Ectodermal cell (in vitro differentiated cells): ENCODE measurements at regions not wholly inside any gene's neighbourhood (a gene's known extent, or its start where the extent isn't known, plus 50 kb on each side); places are given as distances from the start of the nearest gene placed in this dataset.
"Not testable (repeated sequence)": the region's sequence is repeated elsewhere in the genome, so short reads cannot be mapped to it uniquely, and the experiment has no call there.

Experiments used
- H3K27ac ChIP-seq: 2 replicates; pipeline ENCODE4 v1.7.0; 2013; ENCODE audit warnings: mild to moderate bottlenecking, low read depth, low read length; ENCODE audit not compliant: insufficient read depth, poor library complexity, severe bottlenecking
- H3K27me3 ChIP-seq: 2 replicates; pipeline ENCODE4 v1.7.0; 2013; ENCODE audit warnings: mild to moderate bottlenecking, low read length; ENCODE audit not compliant: insufficient read depth, control insufficient read depth, poor library complexity, severe bottlenecking
- H3K36me3 ChIP-seq: one replicate; pipeline ENCODE4 v1.7.0; 2013; ENCODE audit warnings: low read length; ENCODE audit not compliant: control insufficient read depth, insufficient read depth
- H3K4me1 ChIP-seq: one replicate; pipeline ENCODE4 v1.7.0; 2013; ENCODE audit warnings: low read length; ENCODE audit not compliant: control insufficient read depth, insufficient read depth
- H3K4me3 ChIP-seq: 2 replicates; pipeline ENCODE4 v1.7.0; 2013; ENCODE audit warnings: low read depth, low read length, control low read depth; ENCODE audit not compliant: insufficient read depth
- H3K9me3 ChIP-seq: 2 replicates; pipeline ENCODE4 v1.7.0; 2013; ENCODE audit warnings: mild to moderate bottlenecking, low read length, moderate library complexity; ENCODE audit not compliant: control insufficient read depth
- WGBS, 2 experiments: methylation state at CpG; one replicate each; pipeline ENCODE4 v1.1.7; 2013; ENCODE audit warnings: missing lambda C conversion rate in 2 of 2; 5-methylcytosine and 5-hydroxymethylcytosine counted together

DNA sequence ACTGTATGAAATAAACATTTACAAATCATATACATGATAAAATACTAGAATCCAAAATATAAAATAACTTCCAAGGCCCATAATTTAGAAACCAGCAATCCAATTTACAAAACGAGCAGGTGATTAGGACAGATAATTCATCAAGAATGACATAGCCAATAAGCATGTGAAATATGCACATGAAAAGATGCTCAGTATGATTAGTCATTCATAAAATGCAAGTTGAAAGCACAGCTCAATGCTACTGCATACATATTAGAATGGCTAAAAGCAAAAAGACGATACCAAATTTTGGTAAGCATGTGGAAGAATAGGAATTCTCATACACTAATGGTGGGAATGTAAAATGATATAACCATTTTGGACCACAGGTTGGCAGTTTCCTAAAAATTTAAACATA is 837.2 kb upstream of the MIR17HG start:
- Histone ChIP-seq H3K27me3 (no peaks in the 10 kb centered on the region), H3K4me1 (no peaks in the 10 kb centered on the region), H3K36me3 (no peaks in the 10 kb centered on the region), H3K9me3 (no peaks in the 10 kb centered on the region), H3K27ac (no peak overlapping the region), H3K4me3 (no peak overlapping the region)
- 63 to 86% methylated on average over 1 to 2 of the region's 2 CpGs for WGBS, 2 experiments

DNA sequence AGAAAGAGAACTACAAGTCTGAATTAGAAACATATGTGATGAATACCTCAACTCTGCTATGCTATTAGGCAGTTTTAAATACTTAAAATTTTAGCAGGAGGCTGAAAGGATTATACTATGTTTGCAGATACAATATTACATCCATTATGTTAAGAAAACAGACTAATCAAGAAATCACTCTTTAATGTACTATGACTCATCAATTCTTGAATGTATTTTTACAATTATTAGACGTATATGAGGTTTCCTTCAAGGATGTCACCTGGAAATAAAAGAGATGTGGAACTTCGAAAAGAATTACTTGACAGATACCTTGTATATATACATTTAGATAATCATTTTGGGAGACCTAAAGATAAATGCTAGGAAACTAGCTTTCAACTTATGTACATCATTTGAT is 835.6 kb upstream of the MIR17HG start:
- H3K4me1 ChIP-seq = no peaks in the 10 kb centered on the region
- H3K27me3 ChIP-seq = no peaks in the 10 kb centered on the region
- H3K27ac ChIP-seq = no peak overlapping the region
- no peaks in the 10 kb centered on the region for H3K9me3 ChIP-seq
- no peak overlapping the region for H3K4me3 ChIP-seq
- no peaks in the 10 kb centered on the region for H3K36me3 ChIP-seq
- WGBS, 2 experiments = 100% methylated on average over 1 of the region's 2 CpGs; no CpG with 5 or more reads in 1 of the 2 experiments

DNA sequence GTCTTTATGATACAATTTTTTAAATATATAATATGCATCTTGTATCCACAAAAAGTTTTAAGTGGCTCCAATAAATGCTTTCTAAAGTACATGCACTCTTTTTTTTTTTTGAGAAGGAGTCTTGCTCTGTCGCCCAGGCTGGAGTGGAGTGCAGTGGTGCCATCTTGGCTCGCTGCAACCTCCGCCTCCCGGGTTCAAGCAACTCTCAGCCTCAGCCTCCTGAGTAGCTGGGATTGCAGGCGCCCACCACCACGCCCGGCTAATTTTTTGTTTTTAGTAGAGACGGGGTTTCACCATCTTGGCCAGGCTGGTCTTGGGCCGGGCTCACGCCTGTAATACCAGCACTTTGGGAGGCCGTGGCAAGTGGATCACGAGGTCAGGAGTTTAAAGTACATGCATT is 832.8 kb upstream of the MIR17HG start:
- 94 to 95% methylated on average over 12 of the region's 12 CpGs for whole genome bisulfite sequencing, 2 experiments
- not testable (repeated sequence) for H3K4me3 ChIP-seq, H3K4me1 ChIP-seq, H3K27ac ChIP-seq, H3K36me3 ChIP-seq, H3K27me3 ChIP-seq, H3K9me3 ChIP-seq

DNA sequence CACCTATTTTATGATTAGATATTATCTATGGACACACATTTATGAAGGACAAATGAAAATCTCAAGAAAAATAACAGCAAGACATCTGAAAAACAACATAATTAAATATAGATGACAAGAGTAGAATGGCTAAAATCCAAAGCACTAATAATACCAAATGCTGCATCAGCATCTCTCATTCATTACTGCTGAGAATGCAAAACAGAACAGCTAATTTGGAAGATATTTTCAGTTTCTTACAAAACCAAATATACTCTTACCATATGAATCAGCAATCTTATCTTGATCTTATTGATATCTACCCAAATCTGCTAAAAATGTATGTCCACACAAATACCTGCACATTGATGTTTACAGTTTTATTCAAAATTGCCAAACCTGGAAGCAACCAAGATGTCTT is 829.1 kb upstream of the MIR17HG start:
- Histone ChIP-seq H3K9me3 (no peaks in the 10 kb centered on the region), H3K27me3 (no peaks in the 10 kb centered on the region), H3K4me1 (no peaks in the 10 kb centered on the region)

DNA sequence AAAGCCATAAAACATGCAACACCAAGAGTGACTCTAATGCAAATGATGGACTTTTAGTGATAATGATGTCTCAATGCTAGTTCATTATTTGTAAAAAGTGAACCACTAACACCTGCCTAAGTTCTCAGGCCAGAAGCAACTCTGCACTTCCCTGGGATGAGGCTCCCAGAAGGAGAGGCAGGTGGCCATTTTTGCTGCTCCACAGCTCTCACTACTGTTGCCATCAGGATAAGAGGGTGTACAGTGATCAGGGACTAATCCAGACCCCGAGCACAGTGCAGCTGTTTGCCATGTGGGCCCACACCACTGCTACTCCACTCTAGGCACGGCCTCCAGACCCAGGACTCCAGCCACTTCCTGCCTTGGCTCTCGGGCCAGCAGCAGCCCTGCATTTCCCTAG is 828.3 kb upstream of the MIR17HG start:
- H3K9me3 ChIP-seq = no peaks in the 10 kb centered on the region
- no peaks in the 10 kb centered on the region for H3K27me3 ChIP-seq
- no peak overlapping the region for H3K27ac ChIP-seq
- WGBS, 2 experiments = 47 to 51% methylated on average over 3 of the region's 3 CpGs
- no peaks in the 10 kb centered on the region for H3K4me1 ChIP-seq
- H3K4me3 ChIP-seq = no peak overlapping the region
- H3K36me3 ChIP-seq = no peaks in the 10 kb centered on the region

More for the DNA sequence above, 829.1 kb upstream of the MIR17HG start:
- H3K36me3 ChIP-seq = no peaks in the 10 kb centered on the region
- no peak overlapping the region for H3K4me3 ChIP-seq
- no peak overlapping the region for H3K27ac ChIP-seq

DNA sequence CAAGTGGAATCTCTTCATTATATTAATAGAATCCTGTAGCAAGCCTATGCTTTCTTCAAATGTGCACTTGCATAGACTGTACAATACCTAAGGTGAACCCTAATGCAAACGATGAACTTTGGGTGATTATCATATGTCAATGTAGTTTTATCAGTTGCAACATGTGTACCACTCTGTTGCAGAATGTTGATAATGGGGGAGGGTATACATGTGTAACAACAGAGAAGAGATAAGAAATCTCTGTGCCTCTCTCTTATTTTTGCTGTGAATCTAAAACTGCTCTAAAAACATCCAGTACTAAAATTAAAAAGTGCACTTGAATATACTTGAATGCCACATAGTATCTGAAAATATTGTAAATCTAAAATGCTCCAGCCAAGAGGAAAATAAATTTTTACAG is 820.8 kb upstream of the MIR17HG start:
- H3K4me3 ChIP-seq = no peak overlapping the region
- no peaks in the 10 kb centered on the region for H3K36me3 ChIP-seq
- no peaks in the 10 kb centered on the region for H3K4me1 ChIP-seq
- no peak overlapping the region for H3K27ac ChIP-seq
- H3K9me3 ChIP-seq = no peaks in the 10 kb centered on the region
- 100% methylated on average over 1 of the region's 1 CpG for WGBS, 2 experiments
- H3K27me3 ChIP-seq = no peaks in the 10 kb centered on the region

DNA sequence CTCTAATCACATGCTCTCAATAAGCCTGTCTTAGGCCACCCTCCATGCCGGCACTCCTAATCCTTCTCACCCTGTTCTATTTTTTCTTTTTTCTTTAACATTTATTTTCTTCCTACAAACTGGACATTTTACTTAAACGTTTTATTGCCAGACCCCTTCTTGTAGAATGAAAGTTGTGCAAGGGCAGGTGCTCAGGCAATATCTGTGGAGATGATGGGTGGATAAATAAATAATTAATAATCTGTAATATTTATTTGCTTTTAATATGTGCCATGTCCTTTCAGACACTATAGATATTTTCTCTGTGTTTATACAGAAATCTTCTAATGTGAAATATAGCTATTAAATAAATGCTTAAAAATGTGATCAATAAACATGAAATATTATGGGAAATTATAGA is 815.7 kb upstream of the MIR17HG start:
- no peaks in the 10 kb centered on the region for H3K27me3 ChIP-seq
- no peak overlapping the region for H3K27ac ChIP-seq
- no peaks in the 10 kb centered on the region for H3K36me3 ChIP-seq
- no peaks in the 10 kb centered on the region for H3K4me1 ChIP-seq
- H3K9me3 ChIP-seq = no peaks in the 10 kb centered on the region
- no peak overlapping the region for H3K4me3 ChIP-seq
- WGBS, 2 experiments = 91% methylated on average over 1 of the region's 2 CpGs

DNA sequence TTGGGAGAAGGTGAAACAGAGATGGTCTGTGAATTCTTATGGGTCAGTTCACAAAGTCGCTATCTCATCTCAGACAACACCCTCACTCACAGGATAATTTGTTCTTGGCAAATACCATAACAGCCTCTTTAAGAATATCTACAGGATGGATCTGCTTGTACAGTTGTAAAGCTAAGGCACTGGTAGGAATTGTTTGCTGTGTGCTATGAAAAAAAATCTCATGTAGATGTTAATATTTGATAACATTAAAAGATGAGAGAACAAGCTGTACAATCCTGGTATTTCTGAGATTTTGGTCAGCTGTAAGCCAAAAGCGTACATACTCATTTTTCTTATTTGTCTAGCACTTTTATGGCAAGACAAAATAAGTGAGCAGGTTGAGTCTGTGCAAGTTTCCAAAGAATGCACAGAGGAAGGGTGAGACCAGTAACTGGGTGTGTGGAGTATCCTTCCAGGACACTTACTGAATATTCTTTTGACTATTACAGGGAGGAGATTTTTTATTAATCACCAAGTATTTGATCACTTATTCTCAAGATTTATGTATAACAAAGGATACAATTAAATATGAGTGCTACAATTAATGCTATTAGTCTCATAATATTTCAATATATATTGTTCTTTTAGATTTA is 814.5 kb upstream of the MIR17HG start:
- H3K27ac ChIP-seq = no peak overlapping the region
- H3K4me1 ChIP-seq = no peaks in the 10 kb centered on the region
- no peaks in the 10 kb centered on the region for H3K27me3 ChIP-seq
- no peaks in the 10 kb centered on the region for H3K36me3 ChIP-seq
- H3K4me3 ChIP-seq = no peak overlapping the region
- H3K9me3 ChIP-seq = no peaks in the 10 kb centered on the region
- 100% methylated on average over 1 to 2 of the region's 2 CpGs for WGBS, 2 experiments

DNA sequence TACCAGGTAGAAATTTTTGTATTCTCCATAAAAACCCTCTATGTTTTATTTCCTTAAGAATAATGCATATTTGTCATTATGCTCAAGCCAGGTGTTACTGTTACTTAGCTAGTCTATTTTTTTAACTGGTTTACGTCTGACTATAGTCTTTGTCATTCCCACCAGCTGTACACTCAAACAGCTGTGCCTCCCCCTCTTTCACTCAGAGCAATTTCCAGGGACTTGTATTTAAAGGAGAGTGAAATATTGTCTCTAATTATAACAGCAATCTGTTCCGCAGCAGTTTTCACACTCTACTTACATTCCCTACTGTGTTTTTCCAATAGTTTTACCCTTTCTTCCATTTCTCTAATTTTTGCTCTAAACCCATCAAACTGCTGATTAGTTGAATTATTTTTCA is 813.6 kb upstream of the MIR17HG start:
- no peaks in the 10 kb centered on the region for H3K36me3 ChIP-seq
- 92 to 93% methylated on average over 2 of the region's 2 CpGs for WGBS, 2 experiments
- no peaks in the 10 kb centered on the region for H3K9me3 ChIP-seq
- no peak overlapping the region for H3K27ac ChIP-seq
- H3K4me1 ChIP-seq = no peaks in the 10 kb centered on the region
- H3K27me3 ChIP-seq = no peaks in the 10 kb centered on the region
- no peak overlapping the region for H3K4me3 ChIP-seq

DNA sequence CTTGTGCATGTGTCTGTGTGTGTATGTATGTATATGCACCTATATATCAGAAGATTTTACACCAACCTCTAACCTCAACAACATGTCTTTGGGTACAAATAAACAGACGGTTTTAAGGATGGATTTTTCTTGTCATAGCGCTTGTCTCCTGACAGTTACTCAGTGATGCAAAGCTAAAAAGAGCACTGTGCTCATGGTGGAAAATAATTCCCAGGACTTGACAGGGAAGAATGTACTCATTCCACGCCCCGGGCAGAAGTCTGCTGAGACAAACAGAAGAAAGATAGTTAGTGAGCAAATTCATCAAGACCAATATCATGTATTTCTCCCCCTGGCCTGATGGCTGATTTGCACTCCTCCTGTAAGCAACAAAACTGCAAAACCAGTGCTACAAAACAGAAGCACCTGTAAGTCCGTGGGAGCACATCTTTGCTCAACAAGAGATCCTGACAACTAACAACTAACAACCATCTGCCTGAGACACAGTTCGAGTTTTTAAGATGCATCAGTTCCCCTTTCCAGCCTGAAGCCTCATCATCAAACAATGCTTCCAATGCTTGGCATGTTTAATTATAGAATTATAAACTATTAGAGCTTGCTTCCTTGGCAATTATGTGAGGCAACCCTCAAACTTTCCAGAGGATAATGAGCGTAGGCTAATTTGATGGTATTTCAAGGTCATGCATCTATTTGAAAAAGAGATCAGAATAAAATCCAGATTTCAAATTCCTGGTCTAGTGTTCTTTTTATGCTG is 812.7 kb upstream of the MIR17HG start:
- H3K36me3 ChIP-seq = no peaks in the 10 kb centered on the region
- H3K4me1 ChIP-seq = no peaks in the 10 kb centered on the region
- WGBS, 2 experiments = 91 to 97% methylated on average over 7 of the region's 7 CpGs
- H3K9me3 ChIP-seq = no peaks in the 10 kb centered on the region
- H3K27me3 ChIP-seq = no peaks in the 10 kb centered on the region
- no peak overlapping the region for H3K4me3 ChIP-seq
- H3K27ac ChIP-seq = no peak overlapping the region
